GM12878 (cell line): ENCODE measurements at regions not wholly inside any gene's neighbourhood (a gene's known extent, or its start where the extent isn't known, plus 50 kb on each side); places are given as distances from the start of the nearest gene placed in this dataset.
"Not testable (repeated sequence)": the region's sequence is repeated elsewhere in the genome, so short reads cannot be mapped to it uniquely, and the experiment has no call there.

ENCODE experiments used
- ATAC-seq: fragments of 200-7000 bp; cut with Tn5 transposase; 3 replicates; pipeline ENCODE4 v1.9.1; 2020; ENCODE audit warnings: mild to moderate bottlenecking, moderate library complexity
- BruUV-seq: library from RNA; stranded (reverse); fragments of 400-500 nt; replicated peaks from 2 replicates; lab custom pipeline; 2021; lab: Mats Ljungman, UMichigan
- CTCF ChIA-PET: fragments of 300-600 bp; sonication (Branson Sonifier 250); formaldehyde crosslinking; extraction: SDS; loops from one replicate; lab custom pipeline; 2021; ENCODE audit warnings: inconsistent platforms; lab: Yijun Ruan, JAX
- POLR2A ChIA-PET: fragments of 350-600 bp; formaldehyde crosslinking; extraction: SDS; loops from one replicate; lab custom pipeline; 2021; ENCODE audit warnings: inconsistent platforms; lab: Charles Lee
- RAD21 ChIA-PET: fragments of 300-600 bp; sonication (Branson Sonifier 250); formaldehyde crosslinking; loops from one replicate; lab custom pipeline; 2023; ENCODE audit warnings: antibody characterized with exemption; ENCODE audit not compliant: unreplicated experiment; lab: Charles Lee
- SMC1A ChIA-PET: fragments of 300-600 bp; sonication (Branson Sonifier 250); formaldehyde crosslinking; loops from one replicate; lab custom pipeline; 2023; ENCODE audit not compliant: unreplicated experiment, uncharacterized antibody; lab: Charles Lee
- DNase-seq: peaks from one replicate; pipeline ENCODE4 v3.0.0-alpha.2; 2011; ENCODE audit warnings: low read depth, low spot score
- FAIRE-seq: peaks from 3 replicates; lab custom pipeline; 2011; peaks lifted over from hg19 to GRCh38; lab: Jason Lieb, UNC
- H2AFZ ChIP-seq: 2 replicates; pipeline ENCODE4 v1.6.0; 2011; ENCODE audit warnings: low read depth, low read length, control low read depth; ENCODE audit not compliant: control insufficient read depth
- H3K27ac ChIP-seq: 2 replicates; pipeline ENCODE4 v1.5.1; 2011; ENCODE audit warnings: control low read depth; ENCODE audit not compliant: control insufficient read depth, insufficient read depth
- H3K27me3 ChIP-seq, 2 experiments: replicated peaks in 1 of 2; 2 replicates each; pipeline versions ENCODE4 v1.6.0 to v1.6.1; 2011; ENCODE audit warnings: low read length in 1 of 2; ENCODE audit not compliant: control insufficient read depth in 2 of 2, insufficient read depth in 2 of 2
- H3K36me3 ChIP-seq, 2 experiments: 2 replicates each; pipeline ENCODE4 v1.5.1; 2011; ENCODE audit warnings: low read length in 1 of 2; ENCODE audit not compliant: control insufficient read depth in 2 of 2, insufficient read depth in 2 of 2
- H3K4me1 ChIP-seq: 2 replicates; pipeline ENCODE4 v1.6.1; 2011; ENCODE audit warnings: mild to moderate bottlenecking, low read length, moderate library complexity, mixed read lengths; ENCODE audit not compliant: control insufficient read depth, insufficient read depth
- H3K4me2 ChIP-seq: 2 replicates; pipeline ENCODE4 v1.6.0; 2011; ENCODE audit warnings: control low read depth; ENCODE audit not compliant: control insufficient read depth, insufficient read depth
- H3K4me3 ChIP-seq: fragments of 200-600 bp; sonication (generic); 2 replicates; pipeline ENCODE4 v1.5.1; 2016
- H3K79me2 ChIP-seq: 2 replicates; pipeline ENCODE4 v1.6.0; 2011; ENCODE audit warnings: low read length; ENCODE audit not compliant: control insufficient read depth, insufficient read depth
- H3K9ac ChIP-seq: 2 replicates; pipeline ENCODE4 v1.8.0; 2011; ENCODE audit warnings: low read length, control low read depth, mixed read lengths; ENCODE audit not compliant: control insufficient read depth, insufficient read depth
- H3K9me3 ChIP-seq: replicated peaks from 3 replicates; pipeline ENCODE4 v1.5.1; 2011; ENCODE audit warnings: mild to moderate bottlenecking, low read length; ENCODE audit not compliant: control insufficient read depth, insufficient read depth
- H4K20me1 ChIP-seq: 2 replicates; pipeline ENCODE4 v1.6.0; 2011; ENCODE audit not compliant: control insufficient read depth, insufficient read depth
- CBX3 ChIP-seq: fragments of 200-600 bp; sonication (generic); IDR thresholded peaks from 2 replicates; pipeline ENCODE4 v1.6.1; 2016; ENCODE audit warnings: low read depth, borderline replicate concordance
- E4F1 ChIP-seq: fragments of 450-650 bp; IDR thresholded peaks from 2 replicates; pipeline ENCODE4 v1.6.1; 2018; ENCODE audit warnings: borderline replicate concordance, mild to moderate bottlenecking; ENCODE audit not compliant: partially characterized antibody
- ETV6 ChIP-seq, 2 experiments: fragments of 450-650 bp in 1 of 2; IDR thresholded peaks in 1 of 2; conservative IDR thresholded peaks in 1 of 2; 2 replicates each; pipeline ENCODE4 v1.6.1; 2014; ENCODE audit warnings: antibody characterized with exemption in 1 of 2, borderline replicate concordance in 1 of 2, low read depth in 1 of 2, mild to moderate bottlenecking in 1 of 2, moderate library complexity in 1 of 2
- NBN ChIP-seq: fragments of 450-650 bp; IDR thresholded peaks from 2 replicates; pipeline ENCODE4 v1.6.1; 2016
- NKRF ChIP-seq: fragments of 450-650 bp; conservative IDR thresholded peaks from 2 replicates; pipeline ENCODE4 v1.6.1; 2017; ENCODE audit warnings: mild to moderate bottlenecking, moderate library complexity
- PML ChIP-seq: IDR thresholded peaks from 2 replicates; pipeline ENCODE4 v1.6.1; 2012; ENCODE audit warnings: low read length, inconsistent platforms
- RCOR1 ChIP-seq: conservative IDR thresholded peaks from 2 replicates; pipeline ENCODE4 v1.6.1; 2012; ENCODE audit warnings: low read depth, low read length, improper control_type of control experiment
- RUNX3 ChIP-seq: IDR thresholded peaks from 2 replicates; pipeline ENCODE4 v1.6.1; 2012; ENCODE audit warnings: low read length, inconsistent platforms
- SMARCA5 ChIP-seq: fragments of 450-650 bp; IDR thresholded peaks from 2 replicates; pipeline ENCODE4 v1.6.1; 2017; ENCODE audit warnings: mild to moderate bottlenecking
- TAF1 ChIP-seq: IDR thresholded peaks from 2 replicates; pipeline ENCODE4 v1.6.1; 2011; ENCODE audit warnings: mild to moderate bottlenecking, low read depth, low read length, borderline replicate concordance
- ZNF687 ChIP-seq: fragments of 450-650 bp; IDR thresholded peaks from 2 replicates; pipeline ENCODE4 v1.6.1; 2017; ENCODE audit warnings: mild to moderate bottlenecking, moderate library complexity
- WGBS: methylation state at CpG from one replicate; pipeline ENCODE4 v1.1.6; 2016; ENCODE audit warnings: low lambda C conversion rate; ENCODE audit not compliant: insufficient replicate concordance, insufficient coverage; ENCODE audit errors: missing lambda C conversion rate; 5-methylcytosine and 5-hydroxymethylcytosine counted together
- in situ Hi-C: fragments of 300-500 bp; cut with MboI; formaldehyde crosslinking; loops from 9 replicates; pipeline ENCODE4 v1.14.3; 2018; ENCODE audit warnings: mixed read lengths
- intact Hi-C: fragments of 100-400 bp; cut with micrococcal nuclease; formaldehyde crosslinking; loops from one replicate; pipeline ENCODE4 v1.14.2; 2022; ENCODE audit not compliant: unreplicated experiment
- TF ChIP-seq, protein P1 (sequence below): IDR thresholded peaks from 2 replicates; pipeline ENCODE4 v1.6.1; 2012; ENCODE audit warnings: low read length, inconsistent platforms

DNA sequence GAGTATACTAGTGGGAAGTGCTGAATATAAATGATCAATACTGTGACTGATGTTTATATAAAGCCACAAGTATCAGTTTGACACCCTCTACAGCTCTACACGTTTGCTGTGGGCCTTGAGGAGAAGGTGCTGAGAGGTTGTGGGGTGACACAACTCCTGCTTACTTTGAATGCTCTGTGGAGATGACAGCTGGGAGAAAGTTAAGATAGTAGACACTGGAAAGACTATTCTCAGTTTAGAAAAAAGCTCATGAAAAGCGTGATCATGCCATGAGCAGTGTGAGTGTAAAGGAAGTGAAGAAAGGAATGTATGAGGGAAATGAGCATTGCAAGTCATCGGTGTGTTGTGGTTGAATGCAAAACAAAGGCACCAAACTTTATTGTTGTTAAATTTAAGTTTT lies 215.8 kb downstream of the UTRN start (continued):
- TF ChIP-seq CBX3 (no peak), TAF1 (no peak), NBN (no peak), ETV6 (conservative IDR thresholded peaks at IDR 0.05 in 1 of 2, IDR thresholded peaks at IDR 0.05 in 1 of 2; ENCODE audit: borderline replicate concordance in 1 of 2, low read depth in 1 of 2) (no peak), E4F1 (no peak), NKRF (no peak), ZNF687 (no peak), RCOR1 (no peak), RUNX3 (no peak), PML (no peak), SMARCA5 (no peak)
- TF ChIP-seq, protein P1, sequence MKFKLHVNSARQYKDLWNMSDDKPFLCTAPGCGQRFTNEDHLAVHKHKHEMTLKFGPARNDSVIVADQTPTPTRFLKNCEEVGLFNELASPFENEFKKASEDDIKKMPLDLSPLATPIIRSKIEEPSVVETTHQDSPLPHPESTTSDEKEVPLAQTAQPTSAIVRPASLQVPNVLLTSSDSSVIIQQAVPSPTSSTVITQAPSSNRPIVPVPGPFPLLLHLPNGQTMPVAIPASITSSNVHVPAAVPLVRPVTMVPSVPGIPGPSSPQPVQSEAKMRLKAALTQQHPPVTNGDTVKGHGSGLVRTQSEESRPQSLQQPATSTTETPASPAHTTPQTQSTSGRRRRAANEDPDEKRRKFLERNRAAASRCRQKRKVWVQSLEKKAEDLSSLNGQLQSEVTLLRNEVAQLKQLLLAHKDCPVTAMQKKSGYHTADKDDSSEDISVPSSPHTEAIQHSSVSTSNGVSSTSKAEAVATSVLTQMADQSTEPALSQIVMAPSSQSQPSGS: no peak

DNA sequence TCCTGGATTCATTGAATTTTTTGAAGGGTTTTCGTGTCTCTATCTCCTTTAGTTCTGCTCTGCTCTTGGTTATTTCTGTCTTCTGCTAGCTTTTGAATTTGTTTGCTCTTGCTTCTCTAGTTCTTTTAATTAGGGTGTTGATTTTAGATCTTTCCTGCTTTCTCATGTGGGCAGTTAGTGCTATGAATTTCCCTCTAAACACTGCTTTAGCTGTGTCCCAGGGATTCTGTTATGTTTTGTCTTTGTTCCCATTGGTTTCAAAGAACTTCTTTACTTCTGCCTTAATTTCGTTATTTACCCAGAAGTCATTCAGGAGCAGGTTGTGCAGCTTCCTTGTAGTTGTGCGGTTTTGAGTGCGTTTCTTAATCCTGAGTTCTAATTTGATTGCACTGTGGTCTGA lies 220.1 kb downstream of the UTRN start:
- H3K36me3 ChIP-seq, H3K9ac ChIP-seq, DNase-seq, FAIRE-seq, H3K4me2 ChIP-seq, H3K27me3 ChIP-seq, ATAC-seq, H3K27ac ChIP-seq, H3K4me3 ChIP-seq, RAD21 ChIA-PET, BruUV-seq, in situ Hi-C loops, H3K4me1 ChIP-seq, H4K20me1 ChIP-seq, H3K9me3 ChIP-seq, H2AFZ ChIP-seq, H3K79me2 ChIP-seq, POLR2A ChIA-PET, intact Hi-C loops: not testable (repeated sequence)
- 94% methylated on average over 4 of the region's 4 CpGs for WGBS
- SMC1A ChIA-PET: interaction anchor here (1.3 kb wide), 1 partner anchor 13 kb away, joined by 3 read pairs; no protein-coding TSS in a partner anchor
- CTCF ChIA-PET: interaction anchor here (0.6 to 1.6 kb wide), 4 partner anchors 25 to 1426 kb away, joined by 3 to 4 read pairs (median 3); no protein-coding TSS in a partner anchor
